ENCODE measurements at regions not wholly inside any gene's neighbourhood (a gene's known extent, or its start where the extent isn't known, plus 50 kb on each side); places are given as distances from the start of the nearest gene placed in this dataset.

GRCh38 chr1:194968916-194969315 is 1639.3 kb downstream of the KCNT2 start:
- TF ChIP-seq POLR2A (IDR thresholded peaks at IDR 0.05; ENCODE audit: borderline replicate concordance, extremely low read depth, insufficient read depth, insufficient read length), result no peak
- TF ChIP-seq CTCF (IDR thresholded peaks at IDR 0.05 in 2 of 3, conservative IDR thresholded peaks at IDR 0.05 in 1 of 3; ENCODE audit: borderline replicate concordance in 1 of 3, insufficient read depth in 1 of 3, low read depth in 2 of 3, low read length in 2 of 3), result no peak
- no peak for TF ChIP-seq JUND (IDR thresholded peaks at IDR 0.05)
- no peak for TF ChIP-seq EZH2 (IDR thresholded peaks at IDR 0.05)
- TF ChIP-seq CBX3 (IDR thresholded peaks at IDR 0.05; ENCODE audit: low read depth), result no peak
- TF ChIP-seq POLR2AphosphoS5 (IDR thresholded peaks at IDR 0.05; ENCODE audit: low read depth, low read length), result no peak
- TF ChIP-seq ZFX (IDR thresholded peaks at IDR 0.05), result no peak

Measured in HCT116 (cell line).